SK-N-SH treated with all-trans-retinoic acid at 6 μM for 48 hours (cell line): ENCODE measurements at regions not wholly inside any gene's neighbourhood (a gene's known extent, or its start where the extent isn't known, plus 50 kb on each side); places are given as distances from the start of the nearest gene placed in this dataset.

ENCODE experiments used
- ATAC-seq: fragments of 200-7000 bp; cut with Tn5 transposase; 3 replicates; pipeline ENCODE4 v1.9.1; 2020; ENCODE audit warnings: mild to moderate bottlenecking, moderate library complexity
- ARNTL ChIP-seq: fragments of 450-650 bp; formaldehyde crosslinking; IDR thresholded peaks from 2 replicates; pipeline ENCODE4 v1.5.0; 2020; ENCODE audit warnings: low read depth, mild to moderate bottlenecking, moderate library complexity, borderline replicate concordance
- BACH2 ChIP-seq: fragments of 250-450 bp; sonication (Bioruptor Pico); IDR thresholded peaks from 2 replicates; pipeline ENCODE4 v1.9.0; 2021; ENCODE audit warnings: mild to moderate bottlenecking, borderline replicate concordance
- CSDC2 ChIP-seq: fragments of 250-450 bp; sonication (Bioruptor Pico); IDR thresholded peaks from 2 replicates; pipeline ENCODE4 v1.5.0; 2020; ENCODE audit warnings: mild to moderate bottlenecking, moderate library complexity
- ESRRG ChIP-seq: fragments of 250-450 bp; sonication (Bioruptor Pico); IDR thresholded peaks from 2 replicates; pipeline ENCODE4 v1.6.1; 2021; ENCODE audit warnings: mild to moderate bottlenecking
- GLIS3 ChIP-seq: fragments of 250-450 bp; sonication (Bioruptor Pico); IDR thresholded peaks from 2 replicates; pipeline ENCODE4 v1.5.0; 2020; ENCODE audit warnings: mild to moderate bottlenecking, moderate library complexity
- ISL1 ChIP-seq: fragments of 250-450 bp; sonication (Bioruptor Pico); IDR thresholded peaks from 2 replicates; pipeline ENCODE4 v2.1.2; 2022; ENCODE audit warnings: mild to moderate bottlenecking, moderate library complexity
- OSR1 ChIP-seq: fragments of 250-450 bp; sonication (Bioruptor Pico); IDR thresholded peaks from 2 replicates; pipeline ENCODE4 v1.8.0; 2022; ENCODE audit warnings: moderate library complexity, mild to moderate bottlenecking, inconsistent platforms
- PATZ1 ChIP-seq: fragments of 250-450 bp; sonication (Bioruptor Pico); IDR thresholded peaks from 2 replicates; pipeline ENCODE4 v1.8.0; 2020; ENCODE audit warnings: mild to moderate bottlenecking, moderate library complexity, borderline replicate concordance
- PPARA ChIP-seq: fragments of 250-450 bp; sonication (Bioruptor Pico); IDR thresholded peaks from 2 replicates; pipeline ENCODE4 v1.5.0; 2020; ENCODE audit warnings: mild to moderate bottlenecking, borderline replicate concordance
- RARB ChIP-seq: fragments of 250-450 bp; sonication (Bioruptor Pico); IDR thresholded peaks from 2 replicates; pipeline ENCODE4 v1.8.0; 2021; ENCODE audit warnings: mild to moderate bottlenecking, moderate library complexity
- SNAI2 ChIP-seq: fragments of 250-450 bp; sonication (Bioruptor Pico); IDR thresholded peaks from 2 replicates; pipeline ENCODE4 v1.5.0; 2020; ENCODE audit warnings: mild to moderate bottlenecking, moderate library complexity
- TCF4 ChIP-seq: fragments of 250-450 bp; sonication (Bioruptor Pico); IDR thresholded peaks from 2 replicates; pipeline ENCODE4 v1.8.0; 2021; ENCODE audit warnings: mild to moderate bottlenecking, moderate library complexity, borderline replicate concordance
- TOX ChIP-seq: fragments of 250-450 bp; sonication (Bioruptor Pico); IDR thresholded peaks from 2 replicates; pipeline ENCODE4 v1.8.0; 2021; ENCODE audit warnings: mild to moderate bottlenecking, moderate library complexity, borderline replicate concordance
- ZC3H10 ChIP-seq: fragments of 250-450 bp; sonication (Bioruptor Pico); IDR thresholded peaks from 2 replicates; pipeline ENCODE4 v1.5.1; 2021; ENCODE audit warnings: mild to moderate bottlenecking, moderate library complexity
- ZNF565 ChIP-seq: fragments of 450-650 bp; formaldehyde crosslinking; conservative IDR thresholded peaks from 2 replicates; pipeline ENCODE4 v1.5.0; 2020; ENCODE audit warnings: low read depth, mild to moderate bottlenecking, moderate library complexity
- ZNF70 ChIP-seq: fragments of 450-650 bp; formaldehyde crosslinking; IDR thresholded peaks from 2 replicates; pipeline ENCODE4 v1.5.0; 2020; ENCODE audit warnings: mild to moderate bottlenecking, moderate library complexity
- ZNF8 ChIP-seq: fragments of 450-650 bp; formaldehyde crosslinking; IDR thresholded peaks from 2 replicates; pipeline ENCODE4 v1.5.0; 2020; ENCODE audit warnings: mild to moderate bottlenecking, moderate library complexity
- TF ChIP-seq, protein P1 (sequence below): fragments of 250-450 bp; sonication (Bioruptor Pico); IDR thresholded peaks from 2 replicates; pipeline ENCODE4 v1.5.0; 2020; ENCODE audit warnings: mild to moderate bottlenecking, moderate library complexity
- TF ChIP-seq, protein P2 (sequence below): fragments of 250-450 bp; sonication (Bioruptor Pico); IDR thresholded peaks from 2 replicates; pipeline ENCODE4 v1.5.1; 2021; ENCODE audit warnings: mild to moderate bottlenecking, moderate library complexity
- TF ChIP-seq, protein P3 (sequence below): fragments of 250-450 bp; sonication (Bioruptor Pico); IDR thresholded peaks from 2 replicates; pipeline ENCODE4 v1.8.0; 2021; ENCODE audit warnings: low read depth, mild to moderate bottlenecking, moderate library complexity, borderline replicate concordance

GRCh38 chr12:98213556-98213955, 301.8 kb upstream of the TMPO start (continued):
- TF ChIP-seq, protein P1, sequence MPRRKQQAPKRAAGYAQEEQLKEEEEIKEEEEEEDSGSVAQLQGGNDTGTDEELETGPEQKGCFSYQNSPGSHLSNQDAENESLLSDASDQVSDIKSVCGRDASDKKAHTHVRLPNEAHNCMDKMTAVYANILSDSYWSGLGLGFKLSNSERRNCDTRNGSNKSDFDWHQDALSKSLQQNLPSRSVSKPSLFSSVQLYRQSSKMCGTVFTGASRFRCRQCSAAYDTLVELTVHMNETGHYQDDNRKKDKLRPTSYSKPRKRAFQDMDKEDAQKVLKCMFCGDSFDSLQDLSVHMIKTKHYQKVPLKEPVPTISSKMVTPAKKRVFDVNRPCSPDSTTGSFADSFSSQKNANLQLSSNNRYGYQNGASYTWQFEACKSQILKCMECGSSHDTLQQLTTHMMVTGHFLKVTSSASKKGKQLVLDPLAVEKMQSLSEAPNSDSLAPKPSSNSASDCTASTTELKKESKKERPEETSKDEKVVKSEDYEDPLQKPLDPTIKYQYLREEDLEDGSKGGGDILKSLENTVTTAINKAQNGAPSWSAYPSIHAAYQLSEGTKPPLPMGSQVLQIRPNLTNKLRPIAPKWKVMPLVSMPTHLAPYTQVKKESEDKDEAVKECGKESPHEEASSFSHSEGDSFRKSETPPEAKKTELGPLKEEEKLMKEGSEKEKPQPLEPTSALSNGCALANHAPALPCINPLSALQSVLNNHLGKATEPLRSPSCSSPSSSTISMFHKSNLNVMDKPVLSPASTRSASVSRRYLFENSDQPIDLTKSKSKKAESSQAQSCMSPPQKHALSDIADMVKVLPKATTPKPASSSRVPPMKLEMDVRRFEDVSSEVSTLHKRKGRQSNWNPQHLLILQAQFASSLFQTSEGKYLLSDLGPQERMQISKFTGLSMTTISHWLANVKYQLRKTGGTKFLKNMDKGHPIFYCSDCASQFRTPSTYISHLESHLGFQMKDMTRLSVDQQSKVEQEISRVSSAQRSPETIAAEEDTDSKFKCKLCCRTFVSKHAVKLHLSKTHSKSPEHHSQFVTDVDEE (CRISPR knock-in tag), result no peak
- TF ChIP-seq ESRRG (CRISPR knock-in tag) (no peak), GLIS3 (CRISPR knock-in tag) (no peak), ZNF8 (no peak), ZC3H10 (CRISPR knock-in tag) (no peak), ZNF70 (CRISPR knock-in tag) (no peak), ARNTL (CRISPR knock-in tag) (no peak), ISL1 (no peak)
- TF ChIP-seq, protein P2, sequence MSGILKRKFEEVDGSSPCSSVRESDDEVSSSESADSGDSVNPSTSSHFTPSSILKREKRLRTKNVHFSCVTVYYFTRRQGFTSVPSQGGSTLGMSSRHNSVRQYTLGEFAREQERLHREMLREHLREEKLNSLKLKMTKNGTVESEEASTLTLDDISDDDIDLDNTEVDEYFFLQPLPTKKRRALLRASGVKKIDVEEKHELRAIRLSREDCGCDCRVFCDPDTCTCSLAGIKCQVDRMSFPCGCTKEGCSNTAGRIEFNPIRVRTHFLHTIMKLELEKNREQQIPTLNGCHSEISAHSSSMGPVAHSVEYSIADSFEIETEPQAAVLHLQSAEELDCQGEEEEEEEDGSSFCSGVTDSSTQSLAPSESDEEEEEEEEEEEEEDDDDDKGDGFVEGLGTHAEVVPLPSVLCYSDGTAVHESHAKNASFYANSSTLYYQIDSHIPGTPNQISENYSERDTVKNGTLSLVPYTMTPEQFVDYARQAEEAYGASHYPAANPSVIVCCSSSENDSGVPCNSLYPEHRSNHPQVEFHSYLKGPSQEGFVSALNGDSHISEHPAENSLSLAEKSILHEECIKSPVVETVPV (CRISPR knock-in tag), result no peak
- TF ChIP-seq, protein P3, sequence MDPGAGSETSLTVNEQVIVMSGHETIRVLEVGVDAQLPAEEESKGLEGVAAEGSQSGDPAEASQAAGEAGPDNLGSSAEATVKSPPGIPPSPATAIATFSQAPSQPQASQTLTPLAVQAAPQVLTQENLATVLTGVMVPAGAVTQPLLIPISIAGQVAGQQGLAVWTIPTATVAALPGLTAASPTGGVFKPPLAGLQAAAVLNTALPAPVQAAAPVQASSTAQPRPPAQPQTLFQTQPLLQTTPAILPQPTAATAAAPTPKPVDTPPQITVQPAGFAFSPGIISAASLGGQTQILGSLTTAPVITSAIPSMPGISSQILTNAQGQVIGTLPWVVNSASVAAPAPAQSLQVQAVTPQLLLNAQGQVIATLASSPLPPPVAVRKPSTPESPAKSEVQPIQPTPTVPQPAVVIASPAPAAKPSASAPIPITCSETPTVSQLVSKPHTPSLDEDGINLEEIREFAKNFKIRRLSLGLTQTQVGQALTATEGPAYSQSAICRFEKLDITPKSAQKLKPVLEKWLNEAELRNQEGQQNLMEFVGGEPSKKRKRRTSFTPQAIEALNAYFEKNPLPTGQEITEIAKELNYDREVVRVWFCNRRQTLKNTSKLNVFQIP (CRISPR knock-in tag), result no peak
- TF ChIP-seq, all 23 proteins: peak for 0

DNA sequence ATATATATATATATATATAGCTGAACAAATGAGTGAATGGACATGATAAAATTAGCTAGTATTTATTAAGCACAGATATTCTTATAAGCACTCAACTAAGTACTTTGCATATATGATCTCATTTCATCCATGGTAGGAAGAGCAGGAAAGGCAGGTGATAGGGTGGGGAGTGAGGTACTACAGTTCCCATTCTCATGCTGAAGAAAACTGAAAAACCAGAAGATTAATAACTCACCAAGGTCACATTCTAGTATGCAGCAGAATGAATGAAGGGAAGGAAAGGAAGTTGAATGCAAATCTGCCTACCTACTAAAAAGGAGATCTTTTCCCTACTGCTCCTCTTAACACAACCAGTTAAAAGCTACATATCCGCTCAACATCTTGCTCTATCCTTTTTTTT, 298.1 kb upstream of the TMPO start:
- no peak for ATAC-seq
- no peak for TF ChIP-seq ISL1
- TF ChIP-seq, protein P1 (CRISPR knock-in tag), result no peak
- no peak for TF ChIP-seq OSR1
- TF ChIP-seq SNAI2 (CRISPR knock-in tag), result no peak
- TF ChIP-seq BACH2 (CRISPR knock-in tag), result no peak
- TF ChIP-seq ARNTL (CRISPR knock-in tag), result no peak
- no peak for TF ChIP-seq ZNF8
- no peak for TF ChIP-seq PATZ1 (CRISPR knock-in tag)
- no peak for TF ChIP-seq PPARA (CRISPR knock-in tag)
- TF ChIP-seq TOX, result no peak
- no peak for TF ChIP-seq RARB (CRISPR knock-in tag)

- ATAC-seq, result no peak
- TF ChIP-seq ZC3H10 (CRISPR knock-in tag), result no peak
- TF ChIP-seq ZNF8, result no peak
- TF ChIP-seq PPARA (CRISPR knock-in tag), result no peak
- no peak for TF ChIP-seq OSR1
- no peak for TF ChIP-seq ESRRG (CRISPR knock-in tag)
- no peak for TF ChIP-seq TCF4 (CRISPR knock-in tag)
- no peak for TF ChIP-seq TOX
- TF ChIP-seq CSDC2 (CRISPR knock-in tag), result no peak
- TF ChIP-seq BACH2 (CRISPR knock-in tag), result no peak
- no peak for TF ChIP-seq RARB (CRISPR knock-in tag)
- TF ChIP-seq GLIS3 (CRISPR knock-in tag), result no peak
- TF ChIP-seq ARNTL (CRISPR knock-in tag), result no peak
- TF ChIP-seq ZNF565 (CRISPR knock-in tag), result no peak
Measured at GRCh38 chr12:98220636-98221035, 294.8 kb upstream of the TMPO start.
